Right lobe of liver (tissue), 4 donors: ENCODE measurements at regions not wholly inside any gene's neighbourhood (a gene's known extent, or its start where the extent isn't known, plus 50 kb on each side); places are given as distances from the start of the nearest gene placed in this dataset.

Source experiments
- POLR2A ChIP-seq: fragments of 450-650 bp; IDR thresholded peaks from one replicate; pipeline ENCODE4 v1.6.1; 2017; ENCODE audit warnings: antibody characterized with exemption, mild to moderate bottlenecking
- TF ChIP-seq, protein P1 (sequence below), 4 donors: fragments of 200-600 bp in 3 of 4; fragments of 450-650 bp in 1 of 4; IDR thresholded peaks; one replicate each; pipeline versions ENCODE4 v1.5.1 to v1.8.0; 2016 to 2022; ENCODE audit warnings: antibody characterized with exemption in 4 of 4, mild to moderate bottlenecking in 2 of 4
- donor health status: DM: no; HTN: no; CAD: no.
- donor health status: DM: no; HTN: no; CAD: no.
- donor health status: DM: no; HTN: yes; CAD: no.

GRCh38 chr4:106430797-106431196 lies 62.2 kb upstream of the GIMD1 start:
- TF ChIP-seq, protein P1, sequence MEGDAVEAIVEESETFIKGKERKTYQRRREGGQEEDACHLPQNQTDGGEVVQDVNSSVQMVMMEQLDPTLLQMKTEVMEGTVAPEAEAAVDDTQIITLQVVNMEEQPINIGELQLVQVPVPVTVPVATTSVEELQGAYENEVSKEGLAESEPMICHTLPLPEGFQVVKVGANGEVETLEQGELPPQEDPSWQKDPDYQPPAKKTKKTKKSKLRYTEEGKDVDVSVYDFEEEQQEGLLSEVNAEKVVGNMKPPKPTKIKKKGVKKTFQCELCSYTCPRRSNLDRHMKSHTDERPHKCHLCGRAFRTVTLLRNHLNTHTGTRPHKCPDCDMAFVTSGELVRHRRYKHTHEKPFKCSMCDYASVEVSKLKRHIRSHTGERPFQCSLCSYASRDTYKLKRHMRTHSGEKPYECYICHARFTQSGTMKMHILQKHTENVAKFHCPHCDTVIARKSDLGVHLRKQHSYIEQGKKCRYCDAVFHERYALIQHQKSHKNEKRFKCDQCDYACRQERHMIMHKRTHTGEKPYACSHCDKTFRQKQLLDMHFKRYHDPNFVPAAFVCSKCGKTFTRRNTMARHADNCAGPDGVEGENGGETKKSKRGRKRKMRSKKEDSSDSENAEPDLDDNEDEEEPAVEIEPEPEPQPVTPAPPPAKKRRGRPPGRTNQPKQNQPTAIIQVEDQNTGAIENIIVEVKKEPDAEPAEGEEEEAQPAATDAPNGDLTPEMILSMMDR (IDR thresholded peaks at IDR 0.05) = no peak
- TF ChIP-seq POLR2A = no peak
